CD4-positive, alpha-beta T cell treated with Interleukin-4 for 4 hours (primary cell): ENCODE measurements at regions not wholly inside any gene's neighbourhood (a gene's known extent, or its start where the extent isn't known, plus 50 kb on each side); places are given as distances from the start of the nearest gene placed in this dataset.

Experiments
- DNase-seq: peaks from one replicate; pipeline ENCODE4 v3.0.0-alpha.2; 2020

DNA sequence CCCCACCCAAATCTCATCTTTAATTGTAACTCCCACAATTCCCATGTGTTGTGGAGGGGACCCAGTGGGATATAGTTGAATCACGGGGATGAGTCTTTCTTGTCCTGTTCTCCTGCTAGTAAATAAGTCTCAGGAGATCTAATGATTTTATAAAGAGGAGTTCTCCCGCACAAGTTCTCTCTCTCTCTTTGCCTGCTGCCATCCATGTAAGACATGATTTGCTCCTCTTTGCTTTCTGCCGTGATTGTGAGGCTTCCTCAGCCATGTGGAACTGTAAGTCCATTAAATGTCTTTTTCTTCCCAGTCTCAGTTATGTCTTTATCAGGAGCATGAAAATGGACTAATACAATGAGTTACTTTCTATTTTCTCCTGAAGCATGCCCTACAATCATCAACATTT is 1158.5 kb downstream of the CDH18 start:
- no peak for DNase-seq

DNA sequence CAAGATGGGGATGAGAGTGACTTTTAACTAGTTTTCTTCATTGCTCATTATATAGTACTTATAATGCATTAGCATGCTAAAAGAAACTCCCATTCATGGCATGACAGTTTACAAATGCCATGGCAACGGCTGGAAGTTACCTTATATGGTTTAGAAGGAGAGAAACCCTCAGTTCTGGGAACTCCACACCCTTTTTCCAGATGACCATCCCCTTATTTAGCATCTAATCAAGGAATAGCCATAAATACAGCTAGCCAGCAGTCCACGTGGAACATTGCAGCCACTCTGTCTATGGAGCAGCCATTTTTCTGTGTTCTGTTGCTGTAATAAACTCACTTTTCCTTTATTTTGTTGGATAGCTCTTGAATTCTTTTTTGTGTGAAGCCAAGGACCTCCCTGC is 1137.8 kb downstream of the CDH18 start:
- no peak for DNase-seq

DNA sequence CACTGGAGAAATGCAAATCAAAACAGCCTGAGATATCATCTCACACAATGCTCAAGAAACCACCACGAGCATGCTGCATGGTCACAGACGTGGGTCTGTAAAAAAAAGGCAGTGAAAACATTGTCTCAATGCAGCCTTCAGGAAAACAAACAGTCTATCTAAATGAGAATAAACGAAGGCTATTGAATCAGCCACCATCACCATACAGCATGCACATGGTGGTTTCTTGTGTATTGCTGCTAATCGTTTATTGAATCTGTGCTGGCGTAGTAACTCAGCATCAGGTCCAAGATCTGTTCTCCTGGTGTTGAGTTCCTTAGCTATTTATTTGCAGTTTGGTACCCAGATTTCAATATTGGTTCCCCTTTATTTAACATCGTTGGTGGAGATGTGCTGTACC is 1115.0 kb downstream of the CDH18 start:
- DNase-seq: no peak

DNA sequence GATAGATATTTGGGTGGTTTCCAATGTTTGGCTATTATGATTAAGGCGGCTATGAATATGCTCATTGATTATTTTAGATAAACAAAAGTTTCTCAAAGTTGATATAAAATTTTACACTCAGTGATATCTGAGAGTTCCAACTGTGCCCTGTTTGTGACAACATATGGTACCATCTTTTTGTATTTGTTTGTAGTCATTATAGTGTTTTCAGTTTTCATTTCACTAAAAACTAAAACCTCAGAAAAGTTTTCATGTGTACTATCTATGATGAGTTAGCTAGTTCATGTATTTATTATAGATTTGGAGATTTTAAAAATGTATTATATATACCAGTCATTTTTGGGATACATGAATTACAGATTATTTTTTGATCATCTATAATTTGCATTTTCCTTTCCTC is 1111.4 kb downstream of the CDH18 start:
- no peak for DNase-seq

DNA sequence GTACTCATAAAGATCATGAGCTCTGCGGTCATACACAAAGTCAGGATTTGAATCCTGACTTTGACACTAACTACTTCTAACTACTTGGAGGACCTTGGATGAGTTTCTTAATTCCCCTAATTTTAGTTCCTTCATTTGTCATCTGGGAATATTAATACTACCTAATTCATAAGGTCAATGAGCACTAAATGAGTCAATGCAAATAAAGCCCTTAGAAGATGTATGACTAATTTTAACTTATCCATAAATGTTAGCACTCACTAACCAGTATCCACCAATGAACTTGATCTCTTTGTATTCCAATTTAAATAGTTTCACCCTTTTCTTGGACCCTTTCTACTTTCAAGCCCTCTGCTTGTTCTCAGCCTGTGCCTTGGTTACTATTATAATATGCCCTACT is 1106.4 kb downstream of the CDH18 start:
- DNase-seq: no peak

DNA sequence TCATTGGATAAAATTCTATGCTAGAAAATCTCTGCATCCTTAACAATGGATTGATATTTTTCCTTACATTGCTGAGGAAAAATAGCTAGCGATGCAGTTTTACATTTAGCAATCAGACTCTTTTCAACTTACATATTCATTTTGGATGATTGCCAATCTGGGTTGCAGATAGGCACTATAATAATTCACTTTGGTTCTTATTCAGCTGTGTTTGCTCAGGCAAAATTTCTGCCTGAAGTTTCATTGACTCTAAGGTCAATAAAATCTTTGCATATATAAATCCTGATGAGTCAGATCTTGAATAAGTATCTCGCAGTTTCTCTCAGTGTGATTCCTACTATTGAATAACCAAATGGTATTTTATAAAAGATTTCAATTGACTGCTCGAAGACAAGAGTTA is 1105.8 kb downstream of the CDH18 start:
- DNase-seq: no peak

DNA sequence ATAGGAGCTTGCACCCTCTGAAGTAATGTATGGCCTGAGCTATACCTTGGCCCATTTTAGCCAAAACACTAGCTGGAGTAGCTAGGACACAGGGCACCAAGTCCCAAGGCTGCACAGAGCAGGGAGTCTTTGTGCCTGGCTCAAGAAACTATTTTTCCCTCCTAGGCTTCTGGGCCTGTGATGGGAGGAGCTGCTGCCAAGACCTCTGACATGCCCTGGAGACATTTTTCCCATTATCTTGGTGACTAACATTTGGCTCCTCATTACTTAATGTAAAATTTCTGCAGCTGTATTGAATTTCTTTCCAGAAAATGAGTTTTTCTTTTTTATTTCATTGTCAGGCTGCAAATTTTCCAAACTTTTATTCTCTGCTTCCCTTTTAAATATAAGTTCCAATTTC is 1099.2 kb downstream of the CDH18 start:
- no peak for DNase-seq

DNA sequence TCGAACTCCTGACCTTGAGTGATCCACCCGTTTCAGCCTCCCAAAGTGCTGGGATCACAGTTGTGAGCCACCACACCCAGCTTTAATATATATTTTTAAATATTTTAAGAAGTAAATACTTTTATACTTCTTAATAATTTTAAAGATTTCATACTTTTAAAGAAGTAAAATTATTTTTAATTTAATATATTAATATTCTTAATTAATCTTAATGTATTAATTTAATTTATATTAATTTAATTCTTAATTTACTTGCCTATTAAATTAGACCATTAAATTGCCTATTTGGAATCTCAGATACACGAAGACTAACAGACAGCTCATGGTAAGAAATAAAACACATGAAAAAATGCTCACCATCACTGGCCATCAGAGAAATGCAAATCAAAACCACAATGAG is 1087.4 kb downstream of the CDH18 start:
- no peak for DNase-seq

DNA sequence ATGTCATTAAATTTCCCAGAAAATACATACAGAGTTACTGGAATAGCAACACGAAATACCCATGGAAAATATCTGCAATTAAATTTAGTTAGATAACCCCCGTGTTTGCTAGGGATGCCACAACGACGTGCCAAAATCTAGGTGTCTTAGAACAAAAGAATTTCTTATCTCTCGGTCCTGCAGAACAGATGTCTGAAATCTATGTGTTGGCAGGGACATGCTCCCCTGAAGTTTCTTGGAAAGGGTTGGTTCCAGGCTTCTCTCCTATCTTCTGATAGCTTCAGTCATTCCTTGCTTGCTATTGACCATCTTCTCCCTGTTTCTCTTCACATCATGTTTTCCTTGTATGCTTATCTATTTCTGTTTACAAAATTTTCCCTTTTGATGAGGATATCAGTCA is 1067.0 kb downstream of the CDH18 start:
- DNase-seq: no peak

DNA sequence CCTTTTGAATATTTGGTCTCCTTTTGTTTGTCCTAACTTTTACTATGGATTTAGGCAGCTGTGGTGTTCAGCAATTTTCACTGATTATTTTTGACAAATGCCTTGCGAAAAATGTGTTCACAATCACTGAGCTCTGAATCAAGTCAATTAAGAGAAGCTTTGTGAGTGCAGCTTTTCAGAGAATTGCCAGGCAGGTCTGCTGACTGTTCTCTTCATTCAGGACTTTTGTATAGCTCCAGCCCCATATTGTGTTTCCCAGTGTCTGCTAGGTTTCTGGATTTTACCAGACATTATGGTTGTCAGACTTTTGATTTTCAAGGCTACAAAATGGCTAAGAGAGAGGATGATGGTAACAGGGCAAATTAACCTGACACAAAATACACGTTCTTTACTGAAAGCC is 1055.9 kb downstream of the CDH18 start:
- DNase-seq: no peak

DNA sequence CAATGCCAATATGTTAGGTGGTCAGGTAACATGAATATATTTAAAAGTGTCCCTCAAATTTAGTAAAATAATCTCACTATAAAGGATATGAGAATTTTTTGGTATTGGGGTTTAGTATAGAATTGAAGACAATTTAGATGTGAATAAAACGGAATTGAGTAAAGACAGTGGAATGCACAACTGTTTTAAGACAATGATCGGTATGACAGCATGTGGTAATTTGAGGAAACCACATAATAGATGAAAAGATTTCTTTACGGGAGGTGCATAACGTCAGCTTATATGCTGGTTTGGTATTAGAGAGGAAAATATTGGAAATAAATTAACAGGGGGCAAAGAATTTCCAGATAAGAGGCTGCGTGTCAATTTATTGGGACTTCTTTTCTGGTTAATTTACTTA is 1043.2 kb downstream of the CDH18 start:
- DNase-seq: no peak

DNA sequence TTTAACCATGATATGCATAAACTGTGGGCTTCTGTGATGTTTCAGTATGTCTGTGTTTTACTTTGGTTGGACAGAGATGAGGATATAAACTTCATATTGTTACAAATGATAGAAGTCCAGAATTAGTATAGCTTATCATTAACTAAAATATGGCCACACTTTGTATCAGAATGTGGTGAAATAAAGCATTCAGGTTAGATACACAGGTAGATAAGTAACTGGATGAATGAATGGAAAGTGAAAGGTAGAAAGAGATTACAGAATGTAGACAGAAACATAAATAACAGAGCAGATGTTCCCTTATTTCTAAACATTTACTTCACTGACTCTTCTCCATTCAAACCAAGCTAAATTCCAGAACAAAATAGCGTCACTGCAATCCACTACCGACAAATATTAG is 1033.8 kb downstream of the CDH18 start:
- DNase-seq: no peak

DNA sequence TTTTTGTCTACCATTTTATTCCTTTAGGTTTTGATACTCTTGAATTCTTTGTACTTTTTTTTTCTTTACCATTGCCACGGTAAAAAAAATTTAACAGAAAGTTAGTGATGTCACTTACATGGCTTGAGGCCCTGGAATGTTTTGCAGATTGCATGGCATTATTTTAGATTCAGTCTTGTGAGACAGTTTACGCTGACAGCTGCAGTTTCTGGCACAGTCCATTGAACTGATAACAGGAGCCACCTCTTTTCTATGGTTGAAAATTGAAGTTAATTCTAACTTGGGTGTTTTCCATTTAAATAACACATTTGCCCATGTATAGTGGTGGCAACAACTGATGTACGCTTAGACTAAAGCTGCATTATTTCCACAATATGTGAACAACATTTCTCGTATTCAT is 1028.5 kb downstream of the CDH18 start:
- no peak for DNase-seq

DNA sequence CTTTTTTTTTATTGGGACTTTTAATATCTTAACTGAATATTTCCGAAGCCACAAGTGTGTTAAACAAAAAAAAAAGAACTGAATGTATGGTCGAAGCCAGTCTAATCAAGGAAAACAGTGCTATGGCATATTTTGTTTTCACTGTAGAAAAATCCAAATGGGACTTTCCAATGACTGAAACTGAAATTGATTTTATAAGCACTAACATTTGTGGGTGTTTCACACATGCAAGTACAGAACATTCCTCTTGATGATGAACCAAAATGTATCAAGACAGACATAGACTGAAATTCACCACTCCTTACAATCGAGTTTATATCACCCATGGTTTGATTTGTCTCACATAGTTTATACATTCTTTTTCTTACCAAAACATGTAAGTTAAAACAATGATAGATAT is 1026.8 kb downstream of the CDH18 start:
- DNase-seq: no peak

DNA sequence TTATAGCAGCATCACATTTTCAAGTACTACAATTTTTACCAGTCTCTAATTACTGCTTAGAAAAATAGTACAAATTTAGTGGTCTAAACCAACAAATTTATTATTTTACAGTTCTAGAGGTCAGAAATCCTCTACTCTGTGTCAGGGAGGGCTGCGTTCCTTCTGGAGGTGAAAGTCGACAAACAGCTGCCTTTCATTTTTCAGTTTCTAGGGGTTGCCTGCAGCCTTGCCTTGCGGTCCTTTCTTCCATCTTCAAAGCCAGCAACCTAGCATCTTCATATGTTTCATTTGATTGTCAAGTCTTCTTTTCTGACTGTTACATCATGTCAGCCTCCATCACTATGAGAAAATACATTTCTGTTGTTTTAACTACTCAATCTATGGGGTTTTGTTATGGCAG is 1022.1 kb downstream of the CDH18 start:
- DNase-seq: no peak

DNA sequence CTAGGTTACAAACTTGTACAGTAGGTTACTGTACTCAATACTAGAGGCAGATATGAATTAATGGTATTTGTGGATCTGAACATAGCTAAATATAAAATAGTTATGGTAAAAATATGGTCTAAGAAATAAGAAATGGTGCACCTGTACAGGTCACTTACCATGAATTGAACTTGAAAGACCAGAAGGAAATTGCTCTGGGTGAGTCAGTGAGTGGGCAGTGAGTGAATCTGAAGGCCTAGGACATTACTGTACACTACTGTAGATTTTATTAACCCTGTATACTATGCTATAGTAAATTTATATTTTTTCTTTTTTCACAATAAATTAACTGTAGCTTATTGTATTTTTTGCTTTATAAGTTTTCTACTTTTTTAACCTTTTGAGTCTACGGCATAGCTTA is 1020.4 kb downstream of the CDH18 start:
- no peak for DNase-seq

DNA sequence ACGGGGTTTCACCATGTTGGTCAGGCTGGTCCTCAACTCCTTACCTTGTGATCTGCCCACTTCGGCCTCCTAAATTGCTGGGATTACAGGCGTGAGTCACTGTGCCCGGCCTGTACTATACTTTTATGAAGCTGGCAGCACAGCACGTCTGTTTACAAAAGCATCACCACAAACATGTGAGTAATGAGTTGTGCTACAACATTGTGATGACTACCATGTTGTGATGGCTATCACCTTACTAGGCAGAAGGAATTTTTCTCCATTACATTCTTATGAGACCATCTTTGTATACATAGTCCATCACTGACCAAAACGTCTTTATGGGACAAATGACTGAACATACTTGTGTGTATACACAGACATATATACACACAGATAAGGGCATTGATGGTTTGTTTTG is 1019.0 kb downstream of the CDH18 start:
- DNase-seq: no peak

DNA sequence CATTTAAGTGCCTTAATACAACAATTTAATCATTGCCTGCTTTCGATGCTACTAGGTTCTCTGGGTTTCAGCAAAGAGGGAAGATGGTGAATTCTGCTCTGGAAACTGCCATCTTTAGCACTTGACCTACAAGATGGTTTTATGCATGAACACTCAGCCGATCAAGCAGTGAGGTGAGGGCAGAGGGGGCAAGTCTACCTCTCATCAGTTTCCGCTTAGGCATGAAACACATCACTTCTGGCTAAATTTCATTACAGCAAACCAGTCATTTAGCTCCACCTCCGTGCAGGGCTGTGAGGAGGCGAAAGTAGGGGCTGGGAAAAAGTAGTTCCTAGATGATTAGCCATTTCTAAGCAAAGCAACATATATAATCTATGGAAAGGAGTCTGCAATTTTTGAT is 1018.0 kb downstream of the CDH18 start:
- no peak for DNase-seq

DNA sequence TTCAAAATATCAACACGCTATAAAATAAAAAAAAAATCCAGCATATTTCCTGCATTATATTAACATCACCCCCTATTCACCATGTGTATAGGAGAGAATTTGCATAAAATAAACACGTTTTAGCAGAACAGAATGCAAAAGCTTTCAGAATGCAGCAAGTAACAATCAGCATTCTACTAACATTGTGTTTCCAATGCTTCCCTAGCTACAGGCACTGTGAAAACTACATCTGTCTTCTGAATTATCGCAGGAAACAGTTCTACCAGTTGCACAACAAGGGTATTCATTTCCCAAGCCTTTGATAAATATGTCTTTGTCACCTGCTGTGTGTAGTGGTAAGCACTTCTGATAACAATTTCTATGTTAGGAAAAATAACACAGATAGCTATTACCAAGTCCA is 1015.8 kb downstream of the CDH18 start:
- DNase-seq: no peak

DNA sequence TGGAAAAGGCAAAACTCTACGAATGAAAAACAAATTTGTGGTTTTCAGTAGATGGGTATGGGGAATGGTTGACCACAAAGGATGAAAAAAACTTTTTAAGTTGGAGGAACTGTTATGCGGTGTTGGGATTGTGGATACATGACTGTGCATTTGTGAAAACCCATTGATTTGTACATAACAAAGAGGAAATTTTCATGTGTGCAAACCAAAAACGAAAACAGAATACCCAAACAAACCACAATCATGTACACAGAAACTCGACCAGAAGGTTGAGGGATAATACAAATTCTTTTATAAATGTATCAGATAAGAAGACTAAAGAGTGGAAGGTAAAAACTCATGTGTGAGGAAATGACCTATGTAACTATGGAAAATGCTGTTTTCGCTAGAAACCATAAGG is 1012.4 kb downstream of the CDH18 start:
- no peak for DNase-seq

DNA sequence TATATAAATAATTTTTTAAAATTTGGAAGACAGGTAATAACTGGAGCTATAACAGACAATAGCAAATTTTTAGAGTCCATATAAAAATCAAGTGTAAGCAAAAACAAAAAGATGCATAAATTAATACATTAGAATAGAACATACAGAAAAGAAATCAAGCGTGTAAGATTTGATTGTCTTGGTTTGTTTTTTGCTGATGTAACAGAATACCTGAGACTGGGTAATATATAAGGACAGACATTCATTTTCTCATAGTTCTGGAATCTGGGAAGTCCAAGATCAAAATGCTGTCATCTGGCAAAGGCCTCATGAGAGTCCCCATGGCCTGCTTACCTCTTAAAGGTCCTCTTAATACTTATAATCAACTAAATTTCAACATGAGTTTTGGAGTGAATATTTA is 1010.1 kb downstream of the CDH18 start:
- no peak for DNase-seq

DNA sequence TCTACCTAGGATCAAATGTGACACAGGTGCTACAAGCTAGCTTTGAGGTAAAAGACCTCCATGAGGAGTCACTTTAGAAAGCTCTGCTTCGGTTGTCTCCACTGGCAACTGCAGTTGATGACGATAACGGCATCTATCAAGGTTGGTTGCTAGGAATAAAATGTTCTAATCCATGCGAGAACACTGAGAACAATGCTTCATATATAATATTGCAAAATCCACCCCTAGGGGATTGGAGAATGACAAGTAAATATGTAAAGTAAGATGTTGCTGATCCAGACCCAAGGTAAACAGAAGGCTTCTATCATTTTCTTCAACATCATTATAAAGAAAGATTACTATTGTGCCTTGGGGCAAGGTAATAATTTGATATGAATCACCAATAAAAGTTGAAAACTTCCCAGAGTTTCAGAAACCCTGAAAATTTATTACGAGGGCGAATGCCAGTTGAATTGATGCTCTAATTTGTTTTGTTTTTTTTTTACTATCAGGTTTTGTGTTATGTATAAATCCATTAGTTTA is 1003.4 kb downstream of the CDH18 start:
- DNase-seq: no peak

DNA sequence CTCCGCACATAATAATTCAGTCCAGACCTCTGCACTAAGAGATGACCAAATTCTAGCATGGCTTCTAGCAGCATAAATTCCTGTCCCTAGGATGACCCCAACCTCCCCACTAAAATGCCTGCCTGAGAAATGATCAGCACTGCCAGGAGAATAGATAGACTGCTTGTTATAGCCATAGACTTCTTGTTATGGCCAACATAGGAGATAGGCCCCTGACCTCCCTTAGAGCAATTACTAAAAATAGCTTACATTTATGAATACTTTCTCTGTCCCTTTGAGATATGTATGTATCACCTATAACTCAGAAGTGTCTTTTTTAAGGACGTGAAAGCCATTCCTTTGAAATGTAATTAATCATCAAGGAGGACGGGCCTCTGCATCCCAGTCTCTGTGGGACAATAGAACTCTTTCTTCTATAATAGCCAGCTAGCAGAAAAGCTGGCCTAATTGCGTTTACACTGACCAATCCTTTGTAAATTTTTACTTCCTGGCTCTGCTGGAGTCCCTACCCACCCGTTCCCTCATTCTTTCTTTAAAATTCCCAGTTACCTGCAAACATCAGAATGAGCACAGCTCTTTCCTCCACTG is 1002.7 kb downstream of the CDH18 start:
- no peak for DNase-seq

DNA sequence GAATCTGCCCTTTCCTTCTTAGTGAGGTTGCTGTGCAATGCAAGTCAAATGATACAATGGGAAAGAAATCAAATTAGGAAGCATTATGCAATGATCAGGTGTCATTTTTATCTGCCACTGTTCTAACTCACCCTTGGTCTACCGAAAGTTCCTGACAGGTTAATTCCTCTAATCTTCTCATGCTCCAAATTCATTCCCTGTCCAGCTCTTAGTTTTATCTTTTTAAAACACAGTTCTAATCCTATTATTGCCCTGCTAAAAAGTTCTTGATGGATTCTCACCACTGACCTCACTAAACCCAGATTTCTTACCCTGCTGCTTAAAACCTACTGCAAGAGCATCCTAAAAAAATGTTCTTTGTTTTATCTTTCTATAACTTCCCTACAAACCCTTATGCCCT is 1000.9 kb downstream of the CDH18 start:
- DNase-seq: no peak

DNA sequence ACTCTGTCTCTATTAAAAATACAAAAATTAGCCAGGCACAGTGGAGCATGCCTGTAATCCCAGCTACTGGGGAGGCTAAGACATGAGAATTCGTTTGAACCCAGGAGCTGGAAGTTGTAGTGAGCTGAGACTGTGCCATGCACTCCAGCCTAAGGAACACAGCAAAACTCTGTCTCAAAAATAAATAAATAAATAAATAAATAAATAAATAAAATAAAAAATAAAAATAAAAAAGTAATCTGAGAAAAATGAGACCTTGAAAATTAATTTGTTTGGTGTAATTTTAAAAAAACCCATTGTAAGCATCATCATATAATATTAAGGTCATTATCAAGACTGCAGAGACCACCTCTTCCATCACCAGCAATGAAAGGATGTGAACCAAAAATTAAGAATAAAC is 997.1 kb downstream of the CDH18 start:
- DNase-seq: no peak

DNA sequence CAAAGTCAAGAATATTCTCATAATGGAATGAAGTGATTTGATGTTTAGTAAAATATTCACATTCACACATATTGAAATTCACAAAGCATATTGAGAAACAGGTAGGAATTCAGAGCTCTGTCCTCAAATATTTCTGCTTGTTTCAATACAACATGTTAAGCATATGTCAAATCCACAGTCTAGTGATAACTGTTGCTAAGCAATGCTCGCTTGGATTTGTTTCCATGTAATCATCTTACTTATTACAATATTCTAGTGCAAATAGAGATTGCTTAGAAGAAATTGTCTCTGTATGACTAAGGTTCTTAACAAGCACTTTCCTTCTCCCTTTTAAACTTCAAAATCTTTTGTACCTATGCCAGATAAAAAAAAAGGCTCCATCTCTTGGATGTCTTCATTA is 995.7 kb downstream of the CDH18 start:
- DNase-seq: no peak
